ENCODE measurements at regions not wholly inside any gene's neighbourhood (a gene's known extent, or its start where the extent isn't known, plus 50 kb on each side); places are given as distances from the start of the nearest gene placed in this dataset.

DNA sequence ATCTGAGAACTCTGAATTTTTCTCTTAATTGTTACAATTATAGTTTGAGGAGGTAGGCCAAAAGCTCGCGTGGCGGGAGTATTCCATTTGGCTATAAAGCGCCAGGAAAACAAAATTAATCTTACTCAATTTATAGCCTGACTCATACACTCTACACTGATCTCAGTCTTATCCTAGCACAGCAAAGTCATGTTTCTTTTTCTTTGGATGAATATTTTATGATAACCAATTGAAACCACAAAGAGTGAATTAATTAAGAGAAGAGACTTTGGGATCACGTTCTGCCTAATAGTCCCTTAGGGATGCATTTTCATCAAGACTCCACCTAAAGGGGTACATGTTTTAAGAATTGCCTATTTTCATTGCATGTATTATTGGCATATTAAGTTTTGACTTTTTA lies 420.8 kb downstream of the HGF start:
- FAIRE-seq (no peak), DNase-seq (no peak)
- H3K36me3 ChIP-seq (ENCODE audit: control insufficient read depth in 3 of 3, insufficient read depth in 2 of 3, low read depth in 1 of 3, low read length in 3 of 3): no peaks in the 10 kb centered on the region

DNA sequence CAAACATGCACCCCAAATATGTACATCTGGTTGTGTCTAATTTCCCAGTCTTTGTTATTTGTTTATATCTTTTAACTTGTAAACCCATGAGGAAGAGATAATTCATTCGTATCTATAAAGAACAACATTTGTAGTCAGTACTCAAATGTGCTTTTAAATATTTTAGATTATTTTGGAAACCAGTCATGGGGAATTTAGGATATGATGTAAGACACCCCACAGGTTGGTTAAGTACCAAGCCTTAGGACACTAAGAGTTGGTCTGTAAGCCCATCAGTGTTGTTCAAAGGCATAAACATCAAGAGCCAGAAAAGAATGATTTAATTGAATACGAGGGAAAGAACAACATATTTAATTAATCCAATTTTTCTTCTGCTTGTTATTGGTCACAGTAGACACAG lies 421.1 kb upstream of the SEMA3C start:
- no peak overlapping the region for H3K4me3 ChIP-seq (ENCODE audit: low read depth in 1 of 3, low read length in 3 of 3)
- no peak overlapping the region for H3K27ac ChIP-seq (ENCODE audit: low read depth in 1 of 3, low read length in 2 of 3)
- 69 to 86% (median 78%) methylated on average over 2 of the region's 2 CpGs for WGBS, 3 donors
- no peak for FAIRE-seq
- H3K4me1 ChIP-seq (ENCODE audit: control insufficient read depth in 3 of 3, insufficient read depth in 2 of 3, low read depth in 1 of 3, low read length in 2 of 3): no peaks in the 10 kb centered on the region
- H3K36me3 ChIP-seq (ENCODE audit: control insufficient read depth in 3 of 3, insufficient read depth in 2 of 3, low read depth in 1 of 3, low read length in 3 of 3): no peaks in the 10 kb centered on the region
- DNase-seq: no peak
- H3K27me3 ChIP-seq (ENCODE audit: control insufficient read depth in 3 of 3, insufficient read depth in 3 of 3, low read length in 3 of 3): no peaks in the 10 kb centered on the region
- H3K9me3 ChIP-seq (ENCODE audit: control insufficient read depth in 2 of 2, insufficient read depth in 1 of 2, low read depth in 1 of 2, low read length in 1 of 2): no peaks in the 10 kb centered on the region

More for the DNA sequence above, 420.8 kb downstream of the HGF start:
- Histone ChIP-seq H3K27ac (ENCODE audit: low read depth in 1 of 3, low read length in 2 of 3) (no peak overlapping the region), H3K4me3 (ENCODE audit: low read depth in 1 of 3, low read length in 3 of 3) (no peak overlapping the region), H3K27me3 (ENCODE audit: control insufficient read depth in 3 of 3, insufficient read depth in 3 of 3, low read length in 3 of 3) (no peaks in the 10 kb centered on the region), H3K4me1 (ENCODE audit: control insufficient read depth in 3 of 3, insufficient read depth in 2 of 3, low read depth in 1 of 3, low read length in 2 of 3) (no peaks in the 10 kb centered on the region), H3K9me3 (ENCODE audit: control insufficient read depth in 2 of 2, insufficient read depth in 1 of 2, low read depth in 1 of 2, low read length in 1 of 2) (peaks cover 0 to 3% of the 10 kb centered on the region in 2 donors)
- WGBS, 3 donors: 92 to 96% (median 94%) methylated on average over 5 of the region's 5 CpGs

DNA sequence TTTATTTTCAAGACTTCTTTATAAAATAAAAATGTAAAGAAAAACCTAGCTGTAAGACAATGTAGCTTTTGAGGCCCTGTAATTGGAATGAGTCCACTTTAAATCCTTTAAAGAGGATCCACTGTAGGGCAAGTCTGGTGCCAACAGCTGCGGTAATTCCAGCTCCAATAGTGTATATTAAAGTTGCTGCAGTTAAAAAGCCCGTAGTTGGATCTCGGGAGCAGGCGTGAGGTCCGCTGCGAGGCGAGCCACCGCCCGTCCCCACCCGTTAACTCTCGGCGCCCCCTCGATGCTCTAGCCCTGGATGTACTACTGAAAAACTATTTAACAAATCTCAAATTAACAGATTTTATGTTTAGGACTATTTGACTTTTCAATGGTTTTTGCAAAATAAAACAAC lies 414.7 kb upstream of the SEMA3C start:
- Histone ChIP-seq H3K4me1 (ENCODE audit: control insufficient read depth in 3 of 3, insufficient read depth in 2 of 3, low read depth in 1 of 3, low read length in 2 of 3) (no peaks in the 10 kb centered on the region), H3K9me3 (ENCODE audit: control insufficient read depth in 2 of 2, insufficient read depth in 1 of 2, low read depth in 1 of 2, low read length in 1 of 2) (no peaks in the 10 kb centered on the region), H3K27ac (ENCODE audit: low read depth in 1 of 3, low read length in 2 of 3) (no peak overlapping the region), H3K36me3 (ENCODE audit: control insufficient read depth in 3 of 3, insufficient read depth in 2 of 3, low read depth in 1 of 3, low read length in 3 of 3) (no peaks in the 10 kb centered on the region), H3K4me3 (ENCODE audit: low read depth in 1 of 3, low read length in 3 of 3) (no peak overlapping the region), H3K27me3 (ENCODE audit: control insufficient read depth in 3 of 3, insufficient read depth in 3 of 3, low read length in 3 of 3) (no peaks in the 10 kb centered on the region)
- FAIRE-seq (no peak), DNase-seq (no peak)
- WGBS, 3 donors: 92 to 95% (median 94%) methylated on average over 13 of the region's 13 CpGs

DNA sequence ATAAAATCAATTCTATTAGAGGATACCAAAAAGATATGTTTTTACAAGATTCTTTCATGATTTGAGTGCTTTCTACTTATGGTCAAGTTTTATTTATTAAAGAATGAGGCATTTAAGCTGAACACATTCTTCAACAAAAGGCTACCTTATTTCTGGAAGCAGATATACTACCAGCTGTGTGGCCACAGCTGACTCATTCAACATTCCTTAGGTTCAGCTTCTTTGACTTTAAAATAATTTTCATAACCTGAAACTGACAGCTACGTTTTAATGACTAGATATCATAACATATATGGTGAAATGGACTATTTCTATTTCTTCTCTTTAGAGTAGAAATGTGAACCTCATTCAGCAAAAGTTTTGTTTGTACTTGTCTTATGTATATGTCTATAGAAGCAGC lies 414.2 kb upstream of the SEMA3C start:
- Histone ChIP-seq H3K36me3 (ENCODE audit: control insufficient read depth in 3 of 3, insufficient read depth in 2 of 3, low read depth in 1 of 3, low read length in 3 of 3) (no peaks in the 10 kb centered on the region), H3K4me1 (ENCODE audit: control insufficient read depth in 3 of 3, insufficient read depth in 2 of 3, low read depth in 1 of 3, low read length in 2 of 3) (no peaks in the 10 kb centered on the region), H3K9me3 (ENCODE audit: control insufficient read depth in 2 of 2, insufficient read depth in 1 of 2, low read depth in 1 of 2, low read length in 1 of 2) (no peaks in the 10 kb centered on the region), H3K27ac (ENCODE audit: low read depth in 1 of 3, low read length in 2 of 3) (no peak overlapping the region), H3K27me3 (ENCODE audit: control insufficient read depth in 3 of 3, insufficient read depth in 3 of 3, low read length in 3 of 3) (no peaks in the 10 kb centered on the region), H3K4me3 (ENCODE audit: low read depth in 1 of 3, low read length in 3 of 3) (no peak overlapping the region)
- DNase-seq (no peak), FAIRE-seq (no peak)
- 79 to 89% (median 87%) methylated on average over 1 of the region's 1 CpG for WGBS, 3 donors

DNA sequence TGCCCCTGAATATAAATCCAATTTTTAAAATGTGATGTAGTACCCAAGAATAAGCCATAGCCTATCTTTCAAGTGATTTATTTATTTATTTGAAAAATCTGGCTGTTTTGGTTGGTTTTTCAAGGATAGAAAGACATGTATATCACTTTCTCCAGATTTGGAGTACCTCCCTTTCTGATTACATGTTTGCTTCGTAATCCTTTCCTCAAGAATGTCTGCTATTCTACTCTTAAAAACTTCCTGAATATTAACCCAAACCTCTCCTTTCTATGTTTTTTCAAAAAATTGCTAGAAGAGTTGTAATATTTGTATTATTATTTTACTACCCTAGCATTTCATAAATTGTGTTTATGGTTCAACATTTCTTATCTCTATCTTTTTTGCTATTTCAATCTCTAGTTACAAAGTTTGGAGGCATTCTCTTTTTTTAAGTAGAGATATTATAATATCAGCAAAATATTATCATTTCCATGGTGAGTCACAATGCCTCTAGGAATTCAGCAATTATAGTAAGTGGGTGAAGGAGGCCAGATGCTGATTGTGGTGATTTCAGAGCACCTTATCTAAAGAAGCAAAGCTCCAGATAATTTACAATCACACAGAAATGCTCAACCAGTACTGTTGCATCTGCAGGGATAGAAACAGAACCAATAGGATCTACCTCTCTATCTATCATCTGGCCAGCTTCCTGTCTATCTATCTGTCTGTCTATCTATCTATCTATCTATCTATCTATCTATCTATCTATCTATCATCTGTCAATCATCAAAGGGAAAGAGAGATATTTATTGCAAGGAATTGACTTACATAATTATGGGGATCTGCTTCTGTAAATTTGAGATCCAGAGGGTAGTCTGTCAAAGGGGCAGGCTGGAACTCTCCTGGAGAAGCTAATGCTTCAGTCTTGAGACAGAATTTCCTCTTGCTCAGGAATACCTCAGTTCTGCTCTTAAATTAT lies 412.5 kb upstream of the SEMA3C start:
- H3K27ac ChIP-seq (ENCODE audit: low read depth in 1 of 3, low read length in 2 of 3): no peak overlapping the region
- no peaks in the 10 kb centered on the region for H3K36me3 ChIP-seq (ENCODE audit: control insufficient read depth in 3 of 3, insufficient read depth in 2 of 3, low read depth in 1 of 3, low read length in 3 of 3)
- 60 to 81% (median 76%) methylated on average over 1 of the region's 1 CpG for WGBS, 3 donors
- H3K27me3 ChIP-seq (ENCODE audit: control insufficient read depth in 3 of 3, insufficient read depth in 3 of 3, low read length in 3 of 3): no peaks in the 10 kb centered on the region
- H3K9me3 ChIP-seq (ENCODE audit: control insufficient read depth in 2 of 2, insufficient read depth in 1 of 2, low read depth in 1 of 2, low read length in 1 of 2): no peaks in the 10 kb centered on the region
- DNase-seq (no peak), FAIRE-seq (no peak)
- H3K4me1 ChIP-seq (ENCODE audit: control insufficient read depth in 3 of 3, insufficient read depth in 2 of 3, low read depth in 1 of 3, low read length in 2 of 3): no peaks in the 10 kb centered on the region
- H3K4me3 ChIP-seq (ENCODE audit: low read depth in 1 of 3, low read length in 3 of 3): no peak overlapping the region

DNA sequence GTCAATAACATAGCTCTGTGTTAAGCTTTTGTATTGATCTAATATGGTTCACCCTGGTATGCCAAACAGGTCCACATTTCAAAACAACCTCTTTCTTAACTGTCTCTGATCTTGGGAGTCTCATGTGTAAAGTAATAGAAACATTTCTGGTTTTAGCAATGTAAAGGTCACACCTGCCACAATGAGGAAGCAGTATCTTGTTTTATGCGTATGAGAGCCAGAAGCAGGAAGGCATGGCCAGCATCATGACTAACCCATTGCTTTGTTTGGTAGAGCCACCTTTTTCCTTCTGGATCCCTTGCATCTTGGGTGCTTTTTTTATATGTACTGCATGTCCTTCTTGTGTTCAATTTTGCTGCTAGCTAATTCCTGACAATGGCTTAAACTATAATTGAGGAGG lies 411.3 kb upstream of the SEMA3C start:
- FAIRE-seq: no peak
- no peak overlapping the region for H3K27ac ChIP-seq (ENCODE audit: low read depth in 1 of 3, low read length in 2 of 3)

DNA sequence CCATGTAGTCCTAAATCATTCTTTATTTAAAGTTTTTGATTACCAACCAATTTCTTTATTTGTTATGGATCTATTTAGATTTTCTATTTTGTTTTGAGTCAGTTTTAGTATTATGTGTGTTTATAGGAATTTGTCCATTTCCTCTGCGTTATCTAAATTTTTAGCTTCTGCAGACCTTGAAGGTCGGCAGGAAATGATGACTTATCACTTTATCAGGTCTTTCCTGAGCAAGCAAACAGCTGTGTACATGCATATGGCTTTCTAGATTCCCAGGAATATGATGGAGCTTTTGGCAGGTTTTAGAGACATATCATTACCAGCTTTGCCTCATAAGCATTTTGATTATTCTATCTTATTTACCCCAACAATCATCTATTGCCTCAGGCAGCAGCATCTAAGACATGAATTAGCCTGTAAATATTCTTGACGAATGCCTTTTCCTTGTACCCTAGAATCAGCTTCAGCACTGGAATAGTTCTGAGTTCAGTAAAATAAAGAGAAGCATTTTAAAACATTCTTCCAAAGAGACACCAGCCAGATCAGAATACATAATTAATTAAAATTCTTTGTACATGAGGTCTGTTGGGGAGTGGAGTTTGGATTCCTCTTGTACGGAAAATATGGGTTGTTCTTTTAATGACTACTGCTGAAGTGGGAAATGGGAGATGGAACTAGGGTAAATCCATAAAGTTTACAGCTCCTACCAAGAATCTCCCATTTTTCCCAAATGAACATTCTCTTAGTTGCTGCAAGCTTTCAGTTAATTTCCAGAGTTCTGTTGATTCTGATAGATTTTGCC lies 408.8 kb upstream of the SEMA3C start:
- FAIRE-seq: no peak
- Histone ChIP-seq H3K36me3 (ENCODE audit: control insufficient read depth in 3 of 3, insufficient read depth in 2 of 3, low read depth in 1 of 3, low read length in 3 of 3) (no peaks in the 10 kb centered on the region), H3K9me3 (ENCODE audit: control insufficient read depth in 2 of 2, insufficient read depth in 1 of 2, low read depth in 1 of 2, low read length in 1 of 2) (no peaks in the 10 kb centered on the region), H3K27ac (ENCODE audit: low read depth in 1 of 3, low read length in 2 of 3) (no peak overlapping the region), H3K4me1 (ENCODE audit: control insufficient read depth in 3 of 3, insufficient read depth in 2 of 3, low read depth in 1 of 3, low read length in 2 of 3) (no peaks in the 10 kb centered on the region), H3K27me3 (ENCODE audit: control insufficient read depth in 3 of 3, insufficient read depth in 3 of 3, low read length in 3 of 3) (no peaks in the 10 kb centered on the region), H3K4me3 (ENCODE audit: low read depth in 1 of 3, low read length in 3 of 3) (no peak overlapping the region)
- no peak for DNase-seq
- WGBS, 3 donors: 69 to 80% (median 72%) methylated on average over 4 of the region's 4 CpGs

More for the DNA sequence above, 411.3 kb upstream of the SEMA3C start:
- 68 to 78% (median 75%) methylated on average over 1 of the region's 1 CpG for WGBS, 3 donors
- peak; percentile 1 to 5 for DNase-seq
- H3K27me3 ChIP-seq (ENCODE audit: control insufficient read depth in 3 of 3, insufficient read depth in 3 of 3, low read length in 3 of 3): no peaks in the 10 kb centered on the region
- no peaks in the 10 kb centered on the region for H3K9me3 ChIP-seq (ENCODE audit: control insufficient read depth in 2 of 2, insufficient read depth in 1 of 2, low read depth in 1 of 2, low read length in 1 of 2)
- H3K4me1 ChIP-seq (ENCODE audit: control insufficient read depth in 3 of 3, insufficient read depth in 2 of 3, low read depth in 1 of 3, low read length in 2 of 3): no peaks in the 10 kb centered on the region
- H3K36me3 ChIP-seq (ENCODE audit: control insufficient read depth in 3 of 3, insufficient read depth in 2 of 3, low read depth in 1 of 3, low read length in 3 of 3): no peaks in the 10 kb centered on the region
- no peak overlapping the region for H3K4me3 ChIP-seq (ENCODE audit: low read depth in 1 of 3, low read length in 3 of 3)

DNA sequence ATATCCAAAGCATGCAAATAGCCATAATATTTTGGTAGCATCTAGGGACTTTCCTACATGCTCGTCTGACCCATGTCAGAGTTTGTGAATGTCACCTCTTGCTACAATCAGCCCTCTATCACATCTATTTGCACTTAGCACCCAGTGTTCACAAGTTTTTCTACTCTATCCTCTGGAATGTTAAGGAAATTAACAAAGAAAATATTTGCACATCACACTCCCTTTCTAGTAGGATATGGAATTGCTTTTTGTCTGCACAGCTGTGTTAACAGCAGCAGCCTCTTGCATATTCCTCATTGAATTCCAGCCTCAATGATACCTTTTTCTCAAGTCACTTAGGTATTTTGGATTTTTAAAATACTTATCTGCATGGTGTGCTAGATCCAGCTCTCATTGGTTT lies 403.1 kb upstream of the SEMA3C start:
- Histone ChIP-seq H3K4me3 (ENCODE audit: low read depth in 1 of 3, low read length in 3 of 3) (no peak overlapping the region), H3K27ac (ENCODE audit: low read depth in 1 of 3, low read length in 2 of 3) (no peak overlapping the region), H3K9me3 (ENCODE audit: control insufficient read depth in 2 of 2, insufficient read depth in 1 of 2, low read depth in 1 of 2, low read length in 1 of 2) (no peaks in the 10 kb centered on the region), H3K4me1 (ENCODE audit: control insufficient read depth in 3 of 3, insufficient read depth in 2 of 3, low read depth in 1 of 3, low read length in 2 of 3) (no peaks in the 10 kb centered on the region), H3K27me3 (ENCODE audit: control insufficient read depth in 3 of 3, insufficient read depth in 3 of 3, low read length in 3 of 3) (no peaks in the 10 kb centered on the region), H3K36me3 (ENCODE audit: control insufficient read depth in 3 of 3, insufficient read depth in 2 of 3, low read depth in 1 of 3, low read length in 3 of 3) (no peaks in the 10 kb centered on the region)
- DNase-seq (no peak), FAIRE-seq (no peak)
- WGBS, 3 donors: 77 to 92% (median 79%) methylated on average over 1 of the region's 1 CpG
